H1 (cell line): ENCODE measurements at regions not wholly inside any gene's neighbourhood (a gene's known extent, or its start where the extent isn't known, plus 50 kb on each side); places are given as distances from the start of the nearest gene placed in this dataset.

Experiments
- CTCF ChIA-PET: fragments of 300-600 bp; sonication (Branson Sonifier 250); formaldehyde crosslinking; loops from one replicate; lab custom pipeline; 2021; ENCODE audit not compliant: partially characterized antibody; lab: Charles Lee
- POLR2A ChIA-PET: fragments of 300-600 bp; sonication (Branson Sonifier 250); formaldehyde crosslinking; loops from one replicate; lab custom pipeline; 2021; ENCODE audit warnings: inconsistent platforms; ENCODE audit not compliant: partially characterized antibody; lab: Charles Lee
- DNase-seq, 2 experiments: peaks; one replicate each; pipeline versions ENCODE4 v3.0.0 to v3.0.0-alpha.2; 2010 to 2022; ENCODE audit warnings: low spot score in 2 of 2, low read depth in 1 of 2, mixed read lengths in 1 of 2
- FAIRE-seq: peaks from 2 replicates; lab custom pipeline; 2011; peaks lifted over from hg19 to GRCh38; lab: Jason Lieb, UNC
- H2AFZ ChIP-seq: 2 replicates; pipeline ENCODE4 v1.8.1; 2012; ENCODE audit warnings: low read length, inconsistent platforms
- H2AK5ac ChIP-seq: 2 replicates; pipeline ENCODE4 v1.6.1; 2013; ENCODE audit warnings: low read depth, low read length
- H2BK120ac ChIP-seq: replicated peaks from 2 replicates; pipeline ENCODE3; 2013; ENCODE audit warnings: low read depth, low read length, inconsistent platforms
- H2BK12ac ChIP-seq: 2 replicates; pipeline ENCODE4 v1.6.1; 2013; ENCODE audit warnings: low read depth, low read length
- H2BK15ac ChIP-seq: 2 replicates; pipeline ENCODE4 v1.6.1; 2013; ENCODE audit warnings: low read length
- H2BK20ac ChIP-seq: 2 replicates; pipeline ENCODE4 v1.6.1; 2013; ENCODE audit warnings: low read length
- H2BK5ac ChIP-seq: 2 replicates; pipeline ENCODE4 v1.6.1; 2013; ENCODE audit warnings: low read depth, low read length
- H3K14ac ChIP-seq: 2 replicates; pipeline ENCODE4 v1.6.1; 2013; ENCODE audit warnings: inconsistent platforms; ENCODE audit not compliant: insufficient read length
- H3K18ac ChIP-seq: 2 replicates; pipeline ENCODE4 v1.6.1; 2013; ENCODE audit warnings: low read length; ENCODE audit errors: extremely low read depth
- H3K23ac ChIP-seq: 2 replicates; pipeline ENCODE4 v1.6.1; 2013; ENCODE audit warnings: inconsistent platforms; ENCODE audit not compliant: insufficient read length
- H3K23me2 ChIP-seq: 2 replicates; pipeline ENCODE4 v1.6.1; 2013; ENCODE audit warnings: low read depth, low read length
- H3K27ac ChIP-seq: 2 replicates; pipeline ENCODE4 v1.6.1; 2011; ENCODE audit warnings: low read depth, low read length, inconsistent platforms
- H3K27me3 ChIP-seq, 4 experiments: replicated peaks in 1 of 4; 1 replicate in 1 of 4; 2 replicates in 3 of 4; pipeline versions ENCODE4 v1.6.1 to v1.8.1; 2011 to 2013; ENCODE audit warnings: low read length in 3 of 4, mild to moderate bottlenecking in 3 of 4, inconsistent platforms in 2 of 4, mixed read lengths in 2 of 4, moderate library complexity in 1 of 4; ENCODE audit not compliant: control insufficient read depth in 3 of 4, insufficient read depth in 3 of 4; ENCODE audit errors: extremely low read depth in 1 of 4
- H3K36me3 ChIP-seq, 4 experiments: 2 replicates each; pipeline versions ENCODE4 v1.6.1 to v1.8.1; 2011 to 2013; ENCODE audit warnings: mild to moderate bottlenecking in 4 of 4, low read length in 3 of 4, moderate library complexity in 2 of 4, control low read depth in 1 of 4, inconsistent platforms in 1 of 4; ENCODE audit not compliant: insufficient read depth in 4 of 4, control insufficient read depth in 2 of 4
- H3K4ac ChIP-seq: replicated peaks from 2 replicates; pipeline ENCODE3; 2013; ENCODE audit warnings: low read length, low read depth, mixed read lengths, inconsistent platforms; ENCODE audit not compliant: insufficient read length
- H3K4me1 ChIP-seq, 4 experiments: replicated peaks in 1 of 4; 1 replicate in 1 of 4; 2 replicates in 3 of 4; pipeline versions ENCODE4 v1.6.1 to v1.8.1; 2011 to 2013; ENCODE audit warnings: low read length in 3 of 4, inconsistent platforms in 2 of 4, mixed read lengths in 1 of 4; ENCODE audit not compliant: insufficient read depth in 4 of 4, control insufficient read depth in 3 of 4
- H3K4me2 ChIP-seq, 2 experiments: 2 replicates each; pipeline versions ENCODE4 v1.6.1 to v1.8.1; 2011 to 2013; ENCODE audit warnings: low read depth in 2 of 2, low read length in 2 of 2, control low read depth in 1 of 2, inconsistent platforms in 1 of 2, mild to moderate bottlenecking in 1 of 2; ENCODE audit not compliant: insufficient read depth in 1 of 2
- H3K4me3 ChIP-seq, 4 experiments: fragments of 200-600, 300-600 bp in 1 of 4; sonication (generic), shearing (Covaris generic), sonication (Bioruptor Twin) in 1 of 4; 2 replicates each; pipeline versions ENCODE4 v1.5.1 to v1.8.1; 2011 to 2016; ENCODE audit warnings: low read length in 4 of 4, low read depth in 3 of 4, control low read depth in 2 of 4, inconsistent platforms in 2 of 4, mild to moderate bottlenecking in 2 of 4, mixed read lengths in 1 of 4, moderate library complexity in 1 of 4; ENCODE audit not compliant: insufficient read depth in 2 of 4; ENCODE audit errors: extremely low read depth in 1 of 4
- H3K56ac ChIP-seq: replicated peaks from 2 replicates; pipeline ENCODE3; 2013; ENCODE audit warnings: low read depth, mild to moderate bottlenecking, mixed read lengths, low read length, inconsistent platforms; ENCODE audit not compliant: insufficient read length
- H3K79me1 ChIP-seq: 2 replicates; pipeline ENCODE4 v1.6.1; 2013; ENCODE audit warnings: low read depth, low read length, control low read depth
- H3K79me2 ChIP-seq, 2 experiments: 2 replicates each; pipeline versions ENCODE4 v1.6.1 to v1.8.1; 2012 to 2013; ENCODE audit warnings: low read length in 2 of 2, mild to moderate bottlenecking in 2 of 2, inconsistent platforms in 1 of 2; ENCODE audit not compliant: insufficient read depth in 2 of 2, control insufficient read depth in 1 of 2
- H3K9ac ChIP-seq, 4 experiments: replicated peaks in 1 of 4; 1 replicate in 1 of 4; 2 replicates in 3 of 4; pipeline versions ENCODE4 v1.6.1 to v1.8.1; 2011 to 2013; ENCODE audit warnings: low read depth in 3 of 4, low read length in 3 of 4, control low read depth in 2 of 4, mild to moderate bottlenecking in 2 of 4, moderate library complexity in 2 of 4, inconsistent platforms in 1 of 4; ENCODE audit errors: extremely low read depth in 1 of 4
- H3K9me3 ChIP-seq, 2 experiments: 2 replicates each; pipeline versions ENCODE4 v1.6.1 to v1.8.1; 2012 to 2013; ENCODE audit warnings: mild to moderate bottlenecking in 2 of 2, moderate library complexity in 2 of 2, control low read depth in 1 of 2, inconsistent platforms in 1 of 2, low read depth in 1 of 2, low read length in 1 of 2, mixed read lengths in 1 of 2; ENCODE audit not compliant: insufficient read depth in 2 of 2
- H4K20me1 ChIP-seq, 2 experiments: replicated peaks in 1 of 2; 2 replicates each; pipeline versions ENCODE3 to v1.8.1; 2011 to 2013; ENCODE audit warnings: inconsistent platforms in 2 of 2, low read length in 2 of 2, mild to moderate bottlenecking in 1 of 2; ENCODE audit not compliant: insufficient read depth in 2 of 2, control insufficient read depth in 1 of 2
- H4K5ac ChIP-seq: 2 replicates; pipeline ENCODE4 v1.6.1; 2013; ENCODE audit warnings: low read length, low read depth, mixed read lengths, inconsistent platforms; ENCODE audit not compliant: insufficient read length
- H4K8ac ChIP-seq: 2 replicates; pipeline ENCODE4 v1.8.0; 2013; ENCODE audit warnings: mild to moderate bottlenecking, moderate library complexity, low read length, inconsistent platforms; ENCODE audit not compliant: insufficient read depth; ENCODE audit errors: extremely low read depth
- H4K91ac ChIP-seq: replicated peaks from 2 replicates; pipeline ENCODE3; 2013; ENCODE audit warnings: low read length, mixed read lengths, inconsistent platforms; ENCODE audit not compliant: insufficient read length
- BCL11A ChIP-seq, 2 experiments: IDR thresholded peaks; one replicate each; pipeline ENCODE4 v1.6.1; 2011; ENCODE audit warnings: low read depth in 2 of 2, low read length in 2 of 2, mild to moderate bottlenecking in 2 of 2
- CTCF ChIP-seq, 3 experiments: IDR thresholded peaks; 1 replicate in 2 of 3; 2 replicates in 1 of 3; pipeline versions ENCODE4 v1.5.1 to v1.6.1; 2011; ENCODE audit warnings: low read length in 3 of 3, mild to moderate bottlenecking in 3 of 3, inconsistent platforms in 2 of 3, low read depth in 1 of 3, moderate library complexity in 1 of 3; ENCODE audit not compliant: insufficient read depth in 1 of 3; ENCODE audit errors: control extremely low read depth in 1 of 3
- RAD21 ChIP-seq, 2 experiments: IDR thresholded peaks in 1 of 2; conservative IDR thresholded peaks in 1 of 2; 2 replicates each; pipeline ENCODE4 v1.6.1; 2011; ENCODE audit warnings: low read depth in 2 of 2, low read length in 2 of 2, improper control_type of control experiment in 1 of 2, inconsistent platforms in 1 of 2, mild to moderate bottlenecking in 1 of 2, moderate library complexity in 1 of 2
- TAF1 ChIP-seq: IDR thresholded peaks from 2 replicates; pipeline ENCODE4 v1.6.1; 2011; ENCODE audit warnings: mild to moderate bottlenecking, low read depth, low read length
- WGBS, 2 experiments: shearing (Covaris generic) in 1 of 2; methylation state at CpG; one replicate each; pipeline versions ENCODE4 v1.1.6 to v1.1.7; 2013 to 2015; ENCODE audit warnings: low lambda C conversion rate in 2 of 2, mixed read lengths in 2 of 2, inconsistent platforms in 1 of 2, low coverage in 1 of 2, missing lambda C conversion rate in 1 of 2; ENCODE audit not compliant: insufficient replicate concordance in 2 of 2, insufficient coverage in 1 of 2, insufficient read length in 1 of 2; ENCODE audit errors: extremely low coverage in 1 of 2, missing lambda C conversion rate in 1 of 2; 5-methylcytosine and 5-hydroxymethylcytosine counted together

DNA sequence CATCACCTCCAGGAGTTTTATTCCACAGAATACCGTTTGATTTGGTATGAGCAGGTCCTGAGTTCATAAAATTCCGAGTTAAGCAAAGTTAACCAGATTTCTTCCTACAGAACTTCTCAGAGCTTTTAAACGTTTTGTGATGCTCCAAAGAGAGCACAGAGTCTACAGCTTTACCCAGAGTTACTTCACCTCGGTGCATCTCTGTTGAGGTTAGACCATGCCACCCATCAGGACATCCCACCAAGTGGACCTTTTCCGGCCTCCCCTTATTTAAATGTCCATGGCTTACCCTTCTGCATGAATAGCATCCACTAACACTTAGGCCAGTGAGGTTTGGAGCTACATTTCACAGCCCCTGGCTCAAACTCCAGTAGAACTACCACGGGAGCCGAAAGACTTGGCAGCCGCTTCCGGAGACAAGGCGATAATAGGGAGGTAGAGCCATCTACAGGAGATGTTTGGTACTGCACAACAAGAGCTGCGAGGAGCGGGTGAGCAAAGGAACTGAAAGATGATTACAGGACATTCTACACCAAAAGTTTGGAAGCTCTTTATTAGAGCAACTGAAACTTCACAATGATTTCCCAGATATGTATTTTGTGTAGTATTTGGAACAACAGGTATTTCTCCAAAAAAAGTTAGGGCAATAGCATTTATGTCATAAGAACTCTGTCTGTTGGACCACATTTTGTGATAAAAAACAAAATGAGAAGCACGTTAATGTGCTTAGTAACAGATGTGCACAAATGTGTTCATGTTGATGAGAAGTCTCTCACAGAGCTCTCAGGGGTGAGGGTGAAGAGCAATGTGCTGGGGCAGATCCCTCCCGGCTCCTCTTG lies 174.7 kb downstream of the HERPUD2 start:
- CTCF ChIA-PET: interaction anchor here (0.5 to 4.7 kb wide), 68 partner anchors 8 to 743 kb away, joined by 3 to 55 read pairs (median 4); no protein-coding TSS in a partner anchor
- no peaks in the 10 kb centered on the region for H3K27me3 ChIP-seq
- H2BK120ac ChIP-seq: no peak overlapping the region
- no peak overlapping the region for H3K4me2 ChIP-seq
- H3K79me1 ChIP-seq: no peaks in the 10 kb centered on the region
- FAIRE-seq (peak; percentile 89), DNase-seq (peak in 1 of 2 experiments; percentile 81)
- H4K5ac ChIP-seq: no peak overlapping the region
- WGBS, 2 experiments: 42% methylated on average over 14 of the region's 14 CpGs; no CpG with 5 or more reads in 1 of the 2 experiments
- no peaks in the 10 kb centered on the region for H4K20me1 ChIP-seq
- H3K36me3 ChIP-seq: no peaks in the 10 kb centered on the region
- H3K79me2 ChIP-seq: no peaks in the 10 kb centered on the region
- no peaks in the 10 kb centered on the region for H3K9me3 ChIP-seq
- no peak overlapping the region for H2BK15ac ChIP-seq
- peak; percentile 90 to 96 for TF ChIP-seq RAD21 (IDR thresholded peaks at IDR 0.05 in 1 of 2, conservative IDR thresholded peaks at IDR 0.05 in 1 of 2; ENCODE audit: low read depth in 2 of 2, low read length in 2 of 2)
- no peak for TF ChIP-seq BCL11A (IDR thresholded peaks at IDR 0.05; ENCODE audit: low read depth in 2 of 2, low read length in 2 of 2)
- no peak for TF ChIP-seq TAF1
- peak; percentile 61 to 90 (median 85) for TF ChIP-seq CTCF (IDR thresholded peaks at IDR 0.05; ENCODE audit: control extremely low read depth in 1 of 3, insufficient read depth in 1 of 3, low read depth in 1 of 3, low read length in 3 of 3)
- H3K14ac ChIP-seq: no peak overlapping the region
- no peaks in the 10 kb centered on the region for H3K4me1 ChIP-seq
- H3K4ac ChIP-seq: no peak overlapping the region
- no peak overlapping the region for H3K18ac ChIP-seq
- no peak overlapping the region for H2BK5ac ChIP-seq
- no peak overlapping the region for H3K23ac ChIP-seq
- no peak overlapping the region for H2AK5ac ChIP-seq
- no peak overlapping the region for H3K9ac ChIP-seq
- H3K27ac ChIP-seq: no peak overlapping the region
- POLR2A ChIA-PET: no interaction called here
- no peak overlapping the region for H3K56ac ChIP-seq
- H2BK12ac ChIP-seq: no peak overlapping the region
- H4K8ac ChIP-seq: no peak overlapping the region
- H3K23me2 ChIP-seq: no peaks in the 10 kb centered on the region
- H4K91ac ChIP-seq: no peak overlapping the region
- H2BK20ac ChIP-seq: no peak overlapping the region
- H2AFZ ChIP-seq: no peak overlapping the region
- H3K4me3 ChIP-seq: no peak overlapping the region
